ENCODE measurements at regions not wholly inside any gene's neighbourhood (a gene's known extent, or its start where the extent isn't known, plus 50 kb on each side); places are given as distances from the start of the nearest gene placed in this dataset.

- TF ChIP-seq, protein P1, sequence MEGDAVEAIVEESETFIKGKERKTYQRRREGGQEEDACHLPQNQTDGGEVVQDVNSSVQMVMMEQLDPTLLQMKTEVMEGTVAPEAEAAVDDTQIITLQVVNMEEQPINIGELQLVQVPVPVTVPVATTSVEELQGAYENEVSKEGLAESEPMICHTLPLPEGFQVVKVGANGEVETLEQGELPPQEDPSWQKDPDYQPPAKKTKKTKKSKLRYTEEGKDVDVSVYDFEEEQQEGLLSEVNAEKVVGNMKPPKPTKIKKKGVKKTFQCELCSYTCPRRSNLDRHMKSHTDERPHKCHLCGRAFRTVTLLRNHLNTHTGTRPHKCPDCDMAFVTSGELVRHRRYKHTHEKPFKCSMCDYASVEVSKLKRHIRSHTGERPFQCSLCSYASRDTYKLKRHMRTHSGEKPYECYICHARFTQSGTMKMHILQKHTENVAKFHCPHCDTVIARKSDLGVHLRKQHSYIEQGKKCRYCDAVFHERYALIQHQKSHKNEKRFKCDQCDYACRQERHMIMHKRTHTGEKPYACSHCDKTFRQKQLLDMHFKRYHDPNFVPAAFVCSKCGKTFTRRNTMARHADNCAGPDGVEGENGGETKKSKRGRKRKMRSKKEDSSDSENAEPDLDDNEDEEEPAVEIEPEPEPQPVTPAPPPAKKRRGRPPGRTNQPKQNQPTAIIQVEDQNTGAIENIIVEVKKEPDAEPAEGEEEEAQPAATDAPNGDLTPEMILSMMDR (IDR thresholded peaks at IDR 0.05), result no peak
- TF ChIP-seq ZFX (IDR thresholded peaks at IDR 0.05; ENCODE audit: borderline replicate concordance), result no peak
Measured at GRCh38 chr13:46968450-46968849, 71.6 kb upstream of the HTR2A start.

Data from 22Rv1 (cell line).